Right ventricle myocardium inferior (tissue), 1 donor: ENCODE measurements at regions not wholly inside any gene's neighbourhood (a gene's known extent, or its start where the extent isn't known, plus 50 kb on each side); places are given as distances from the start of the nearest gene placed in this dataset.
"Not testable (repeated sequence)": the region's sequence is repeated elsewhere in the genome, so short reads cannot be mapped to it uniquely, and the experiment has no call there.

Experiments used
- ATAC-seq: fragments of 200-7000 bp; cut with Tn5 transposase; one replicate; pipeline ENCODE4 v1.9.1; 2020; ENCODE audit warnings: mild to moderate bottlenecking, moderate library complexity
- DNase-seq: peaks from one replicate; pipeline ENCODE4 v3.0.0; 2021; ENCODE audit errors: missing footprints
- intact Hi-C: fragments of 100-400 bp; cut with DNase I; formaldehyde crosslinking; loops from one replicate; pipeline ENCODE4 v1.11.0; 2022
- donor health status: DM: no; HTN: yes; CAD: no; lungs with severe emphysema.

DNA sequence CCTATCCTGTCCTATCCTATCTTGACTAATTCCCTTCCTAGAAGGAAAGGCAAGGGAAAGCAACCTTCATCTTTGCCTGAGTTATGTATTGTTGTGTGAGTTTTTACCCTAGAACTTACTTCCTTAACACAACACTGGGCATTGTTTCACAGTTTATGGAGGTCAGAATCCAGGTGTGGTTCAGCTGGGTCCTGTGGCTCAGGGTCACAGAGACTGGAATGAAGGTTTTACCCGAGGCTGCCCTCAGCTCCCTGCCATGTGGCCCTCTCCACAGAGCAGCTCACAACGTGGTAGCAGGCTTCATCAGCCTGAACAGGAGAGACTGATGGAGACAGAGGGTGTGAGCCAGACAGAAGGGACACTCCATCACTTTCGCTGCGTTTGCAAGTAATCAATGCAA lies 140.5 kb downstream of the FCRL5 start:
- intact Hi-C loops: no loop called here
- no peak for ATAC-seq
- no peak for DNase-seq

DNA sequence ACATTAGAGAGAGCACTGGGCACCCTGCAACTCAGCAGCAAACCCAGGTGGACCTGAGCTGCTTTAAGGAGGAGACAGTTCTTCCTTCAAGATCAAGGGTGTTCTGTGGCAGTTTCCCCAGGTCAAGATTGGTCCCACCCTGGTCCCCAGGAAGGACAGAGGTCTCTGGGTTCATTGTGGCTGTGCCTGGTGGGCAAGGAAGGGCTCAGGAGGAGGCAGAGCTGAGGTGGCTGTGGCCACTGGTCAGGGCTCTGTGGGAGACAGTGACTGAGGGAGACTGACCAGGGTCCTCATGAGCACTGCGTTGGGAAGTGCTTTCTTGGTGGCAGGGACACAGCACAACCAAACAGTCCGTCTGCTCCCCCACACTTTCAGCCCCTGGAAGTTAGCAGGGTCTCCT lies 141.3 kb downstream of the FCRL5 start:
- DNase-seq: no peak
- ATAC-seq: no peak
- intact Hi-C loops: no loop called here

- intact Hi-C loops: no loop called here
- ATAC-seq: no peak
Measured at GRCh38 chr1:157410457-157410856, 141.9 kb downstream of the FCRL5 start.

DNA sequence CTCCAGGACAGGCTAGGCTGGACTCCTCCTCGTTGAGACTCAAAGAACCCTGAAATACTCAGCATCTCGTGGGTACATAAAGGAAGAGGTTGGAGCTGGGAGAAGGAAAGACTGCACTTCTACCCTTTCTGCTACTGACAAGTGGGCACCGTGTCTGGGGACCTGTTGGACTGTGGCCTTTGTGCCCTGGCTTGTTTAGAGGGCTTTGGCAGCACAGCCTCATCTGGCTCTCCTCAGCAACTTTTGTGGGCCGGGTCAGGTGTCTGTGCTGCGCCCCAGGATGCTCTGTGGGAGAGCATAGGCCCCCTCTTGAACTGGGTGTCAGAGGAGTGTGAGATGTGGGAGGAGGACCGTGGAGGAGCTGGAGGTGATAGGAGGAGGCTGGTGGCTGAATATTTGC lies 142.4 kb downstream of the FCRL5 start:
- intact Hi-C loops: no loop called here
- DNase-seq (no peak), ATAC-seq (no peak)

More at GRCh38 chr1:157410457-157410856, 141.9 kb downstream of the FCRL5 start:
- DNase-seq: no peak

- no peak for ATAC-seq
- intact Hi-C loops: no loop called here
- DNase-seq: no peak
Measured at GRCh38 chr1:157407917-157408525, 144.3 kb downstream of the FCRL5 start.

GRCh38 chr1:157407367-157407766 lies 144.9 kb downstream of the FCRL5 start:
- DNase-seq: no peak
- ATAC-seq: no peak
- intact Hi-C loops: no loop called here

GRCh38 chr1:157405662-157406061 lies 146.7 kb downstream of the FCRL5 start:
- intact Hi-C loops: no loop called here
- ATAC-seq: no peak
- no peak for DNase-seq

GRCh38 chr1:157404614-157405013 lies 147.7 kb downstream of the FCRL5 start:
- intact Hi-C loops: no loop called here
- no peak for ATAC-seq
- no peak for DNase-seq

GRCh38 chr1:157404063-157404501 lies 148.2 kb downstream of the FCRL5 start:
- no peak for ATAC-seq
- DNase-seq: no peak
- intact Hi-C loops: no loop called here

GRCh38 chr1:157403608-157404007 lies 148.7 kb downstream of the FCRL5 start:
- ATAC-seq (no peak), DNase-seq (no peak)
- intact Hi-C loops: no loop called here

DNA sequence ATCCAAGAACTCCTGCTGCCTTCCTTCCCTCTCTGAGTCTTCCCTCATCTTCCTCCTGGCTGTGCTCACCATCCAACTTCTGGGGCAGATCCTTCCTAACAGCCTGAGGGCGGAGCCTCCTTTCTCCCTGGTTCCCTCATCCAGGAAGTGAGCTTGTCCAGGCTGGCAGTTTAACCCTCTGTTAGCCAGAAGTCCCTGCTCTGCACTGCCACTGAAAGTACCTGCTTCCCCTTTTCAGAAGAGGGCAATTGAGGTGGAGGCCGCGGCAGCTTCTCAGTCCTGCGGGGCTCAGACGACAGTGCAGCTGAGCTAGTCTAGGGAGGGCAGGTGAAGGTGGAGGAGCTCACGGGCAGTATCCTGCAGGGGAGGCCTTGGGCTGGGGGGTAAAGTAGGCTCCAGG lies 149.1 kb downstream of the FCRL5 start:
- intact Hi-C loops: no loop called here
- no peak for DNase-seq
- ATAC-seq: no peak

DNA sequence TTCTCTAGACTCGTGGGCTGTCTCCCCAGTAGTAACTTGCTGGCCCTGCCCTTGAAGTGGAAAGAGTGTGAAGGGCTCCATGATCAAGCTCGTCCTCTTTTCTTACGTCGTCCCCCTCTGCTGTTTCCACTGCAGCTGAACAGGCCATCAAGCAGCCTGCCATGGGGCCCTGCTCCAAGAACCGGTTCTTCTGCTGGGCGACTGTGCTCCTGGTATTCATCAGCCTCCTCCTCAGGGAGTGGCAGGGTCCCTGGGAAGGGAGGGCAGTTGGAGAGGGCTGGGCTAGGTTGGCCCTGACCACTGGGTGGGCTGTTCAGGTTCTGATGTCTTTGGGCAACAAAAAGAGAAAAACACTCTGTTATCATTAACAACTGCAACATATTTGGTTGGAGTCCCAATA lies 151.5 kb downstream of the FCRL5 start:
- intact Hi-C loops: no loop called here
- DNase-seq (no peak), ATAC-seq (no peak)

DNA sequence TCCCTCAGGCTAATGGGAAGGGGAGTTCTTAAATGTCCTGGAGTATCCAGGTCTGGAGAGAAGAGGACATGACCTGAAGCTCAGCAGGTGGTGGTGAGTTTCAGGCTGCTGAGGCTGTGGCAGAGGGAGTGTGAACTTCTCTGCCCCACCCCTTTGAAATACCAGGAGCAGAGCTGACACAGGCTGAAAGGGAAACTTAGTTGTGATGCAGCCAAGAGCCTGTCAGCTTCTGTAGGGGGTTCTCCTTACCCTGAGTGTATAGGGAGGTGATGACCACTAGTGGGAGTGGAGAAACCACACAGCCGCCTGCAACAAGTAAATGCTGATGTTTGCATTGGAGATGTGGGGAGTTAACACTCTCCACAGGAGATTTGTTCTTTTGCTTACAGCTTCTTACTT lies 152.3 kb downstream of the FCRL5 start:
- intact Hi-C loops: no loop called here
- no peak for ATAC-seq
- DNase-seq: no peak

DNA sequence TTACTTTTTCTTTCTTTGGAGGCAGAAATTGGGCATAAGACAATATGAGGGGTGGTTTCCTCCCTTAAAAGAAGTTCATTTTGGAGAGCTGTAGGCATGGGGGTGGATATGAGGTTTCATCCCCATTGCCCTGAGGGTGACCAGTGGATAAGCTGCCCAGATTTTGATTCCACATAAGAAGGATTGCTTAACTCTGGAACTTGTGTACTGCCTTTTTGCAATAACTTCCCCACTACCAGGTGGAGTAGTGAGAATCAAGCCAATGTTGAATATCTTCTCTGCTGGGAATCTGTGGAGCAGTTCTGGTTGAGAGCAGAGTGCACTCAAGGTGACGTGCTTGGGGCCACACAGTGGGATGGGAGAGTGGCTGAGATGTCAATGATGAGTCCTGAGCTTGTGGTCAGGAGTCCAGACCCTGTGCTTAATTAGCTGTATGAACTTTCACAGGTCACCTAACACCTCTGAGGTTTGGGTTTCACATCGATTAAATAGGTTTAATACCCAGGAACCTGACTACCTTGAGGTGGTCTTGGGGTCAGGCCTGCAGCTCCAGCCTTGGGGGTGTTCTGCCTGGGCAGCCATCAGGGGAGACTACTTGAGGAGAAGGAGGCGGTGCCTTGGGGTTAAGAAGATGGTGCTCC lies 152.9 kb downstream of the FCRL5 start:
- DNase-seq: no peak
- intact Hi-C loops: no loop called here
- ATAC-seq: no peak

GRCh38 chr1:157390651-157391050 lies 161.7 kb downstream of the FCRL5 start:
- ATAC-seq: no peak
- intact Hi-C loops: no loop called here
- DNase-seq: no peak

GRCh38 chr1:157388057-157388456 lies 164.3 kb downstream of the FCRL5 start:
- intact Hi-C loops: no loop called here
- ATAC-seq (no peak), DNase-seq (no peak)

GRCh38 chr1:157384258-157384657 lies 168.1 kb downstream of the FCRL5 start:
- intact Hi-C loops: no loop called here
- ATAC-seq: no peak

DNA sequence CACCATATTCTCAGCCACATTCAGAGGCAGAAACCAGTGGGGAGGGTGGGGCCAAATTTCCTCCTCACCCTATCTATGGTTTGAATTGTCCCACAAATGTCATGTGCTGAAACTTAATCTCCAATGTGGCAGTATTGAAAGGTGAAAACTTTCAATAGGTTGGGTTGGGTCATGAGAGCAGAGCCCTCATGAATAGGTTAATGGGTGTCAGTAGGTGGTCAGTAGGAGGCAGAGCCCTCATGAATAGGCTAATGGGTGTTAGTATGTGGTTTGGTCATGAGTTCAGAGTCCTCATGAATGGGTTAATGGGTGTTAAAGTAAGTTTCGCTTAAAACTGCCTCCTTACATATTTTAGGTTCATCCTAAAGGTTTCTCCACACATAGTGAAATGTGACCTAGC lies 170.0 kb downstream of the FCRL5 start:
- DNase-seq: no peak
- intact Hi-C loops: no loop called here
- ATAC-seq: no peak

More at GRCh38 chr1:157384258-157384657, 168.1 kb downstream of the FCRL5 start:
- DNase-seq: no peak

- ATAC-seq: no peak
- intact Hi-C loops: no loop called here
Measured at GRCh38 chr1:157380523-157380922, 171.8 kb downstream of the FCRL5 start.

GRCh38 chr1:157377280-157377713 lies 175.0 kb downstream of the FCRL5 start:
- intact Hi-C loops, ATAC-seq, DNase-seq: not testable (repeated sequence)

More at GRCh38 chr1:157380523-157380922, 171.8 kb downstream of the FCRL5 start:
- no peak for DNase-seq

DNA sequence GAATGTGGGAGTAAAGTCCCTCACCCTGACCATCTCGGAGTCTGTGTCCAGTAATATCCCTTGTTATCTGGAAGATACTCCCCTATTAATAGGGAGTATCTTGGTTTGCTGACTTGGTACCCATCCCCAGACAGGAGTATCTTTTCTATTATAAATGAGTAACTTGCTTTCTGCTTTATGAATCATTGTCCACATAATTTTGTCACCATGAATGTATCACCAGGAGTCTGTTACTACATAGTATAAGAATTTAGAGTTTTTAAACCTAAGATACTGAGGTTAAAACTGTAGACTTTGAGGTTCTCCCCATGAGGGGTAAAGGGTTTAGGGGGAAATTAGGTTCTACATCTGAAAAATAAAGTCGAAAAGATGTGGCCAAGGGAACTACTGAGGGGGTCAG lies 175.6 kb downstream of the FCRL5 start:
- no peak for ATAC-seq
- no peak for DNase-seq
- intact Hi-C loops: no loop called here
